Pancreas (tissue), 10 donors: ENCODE measurements at regions not wholly inside any gene's neighbourhood (a gene's known extent, or its start where the extent isn't known, plus 50 kb on each side); places are given as distances from the start of the nearest gene placed in this dataset.
A peak's percentile ranks its signal among the peaks of the same experiment; 100 is the strongest.

ENCODE experiments used
- ATAC-seq, 4 donors: fragments of 200-7000 bp; cut with Tn5 transposase; one replicate each; pipeline versions ENCODE4 v1.8.0 to v1.9.1; 2020; ENCODE audit warnings: mild to moderate bottlenecking in 4 of 4, moderate library complexity in 4 of 4
- DNase-seq, 6 donors: peaks; one replicate each; pipeline ENCODE4 v3.0.0-alpha.2; 2020
- FAIRE-seq: peaks from 2 replicates; lab custom pipeline; 2012; peaks lifted over from hg19 to GRCh38; lab: Jason Lieb, UNC
- H3K27ac ChIP-seq, 4 donors: fragments of 200-600 bp; sonication (generic); 1 replicate in 3 of 4; 2 replicates in 1 of 4; pipeline versions ENCODE4 v1.5.0 to v1.8.0; 2020
- H3K27me3 ChIP-seq, 4 donors: fragments of 200-600 bp; one replicate each; pipeline ENCODE4 v1.8.0; 2021
- H3K36me3 ChIP-seq, 3 donors: fragments of 200-600 bp; sonication (generic) in 1 of 3; one replicate each; pipeline versions ENCODE4 v1.5.0 to v1.8.0; 2020 to 2021
- H3K4me1 ChIP-seq, 3 donors: fragments of 200-600 bp; one replicate each; pipeline ENCODE4 v1.8.0; 2021
- H3K4me3 ChIP-seq, 4 donors: fragments of 200-600 bp; sonication (generic) in 2 of 4; one replicate each; pipeline versions ENCODE4 v1.5.0 to v1.8.0; 2020 to 2021
- H3K9me3 ChIP-seq, 4 donors: fragments of 200-600 bp; one replicate each; pipeline ENCODE4 v1.8.0; 2021
- WGBS, 2 donors: extraction: QIAGEN DNeasy Blood & Tissue Kit; methylation state at CpG; one replicate each; pipeline ENCODE4 v1.1.7; 2013; 5-methylcytosine and 5-hydroxymethylcytosine counted together
- intact Hi-C, 3 donors: fragments of 100-400 bp; cut with DNase I; formaldehyde crosslinking; loops; one replicate each; pipeline versions ENCODE4 v1.11.1 to v1.14.2; 2022
- TF ChIP-seq, protein P1 (sequence below), 4 donors: fragments of 200-600 bp; sonication (generic) in 3 of 4; IDR thresholded peaks; one replicate each; pipeline versions ENCODE4 v1.5.0 to v1.8.0; 2021; ENCODE audit warnings: antibody characterized with exemption in 4 of 4
- donor health status: healthy with polysubstance abuse.
- donor health status: DM: no; HTN: no; CAD: no; lungs with moderate emphysema.
- donor health status: DM: no; HTN: no; CAD: no.
- donor health status: control.
- donor health status: control.
- donor health status: Bipolar disorder and iron deficiency.
- donor health status: DM: yes; HTN: yes; CAD: no.
- donor health status: DM: no; HTN: no; CAD: no.
- donor health status: DM: no; HTN: no; CAD: no.
- donor health status: DM: yes; HTN: yes; CAD: no.

DNA sequence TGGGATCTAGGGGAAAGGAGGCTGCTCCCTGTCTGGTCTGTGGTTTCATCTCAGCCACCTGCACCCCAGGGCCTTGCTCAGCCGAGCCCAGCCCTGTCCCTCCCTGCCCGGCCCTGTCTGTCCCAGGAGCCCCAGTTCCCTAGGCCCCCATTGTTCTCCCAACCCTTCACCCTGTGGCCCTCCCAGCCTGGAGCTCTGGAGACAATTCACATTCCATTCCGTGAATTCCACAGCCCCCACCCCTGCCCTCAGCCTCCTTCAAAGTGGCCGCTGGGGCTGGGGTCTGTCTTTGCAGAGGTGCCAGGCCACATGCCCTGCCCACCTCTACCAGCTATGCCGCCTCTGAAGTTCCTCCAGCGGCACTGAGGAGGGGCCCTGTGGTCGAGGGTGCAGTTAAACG, 77.9 kb upstream of the WNT11 start:
- TF ChIP-seq, protein P1, sequence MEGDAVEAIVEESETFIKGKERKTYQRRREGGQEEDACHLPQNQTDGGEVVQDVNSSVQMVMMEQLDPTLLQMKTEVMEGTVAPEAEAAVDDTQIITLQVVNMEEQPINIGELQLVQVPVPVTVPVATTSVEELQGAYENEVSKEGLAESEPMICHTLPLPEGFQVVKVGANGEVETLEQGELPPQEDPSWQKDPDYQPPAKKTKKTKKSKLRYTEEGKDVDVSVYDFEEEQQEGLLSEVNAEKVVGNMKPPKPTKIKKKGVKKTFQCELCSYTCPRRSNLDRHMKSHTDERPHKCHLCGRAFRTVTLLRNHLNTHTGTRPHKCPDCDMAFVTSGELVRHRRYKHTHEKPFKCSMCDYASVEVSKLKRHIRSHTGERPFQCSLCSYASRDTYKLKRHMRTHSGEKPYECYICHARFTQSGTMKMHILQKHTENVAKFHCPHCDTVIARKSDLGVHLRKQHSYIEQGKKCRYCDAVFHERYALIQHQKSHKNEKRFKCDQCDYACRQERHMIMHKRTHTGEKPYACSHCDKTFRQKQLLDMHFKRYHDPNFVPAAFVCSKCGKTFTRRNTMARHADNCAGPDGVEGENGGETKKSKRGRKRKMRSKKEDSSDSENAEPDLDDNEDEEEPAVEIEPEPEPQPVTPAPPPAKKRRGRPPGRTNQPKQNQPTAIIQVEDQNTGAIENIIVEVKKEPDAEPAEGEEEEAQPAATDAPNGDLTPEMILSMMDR (IDR thresholded peaks at IDR 0.05): no peak
- no peak overlapping the region for H3K4me3 ChIP-seq
- ATAC-seq (no peak), FAIRE-seq (no peak), DNase-seq (peak in 1 of 6 donors; percentile 42)
- no peaks in the 10 kb centered on the region for H3K4me1 ChIP-seq
- no peak overlapping the region for H3K27ac ChIP-seq
- H3K9me3 ChIP-seq: no peaks in the 10 kb centered on the region
- intact Hi-C loops: no loop called here
- WGBS, 2 donors: 78 to 85% methylated on average over 8 of the region's 8 CpGs
- H3K36me3 ChIP-seq: no peaks in the 10 kb centered on the region
- H3K27me3 ChIP-seq: no peaks in the 10 kb centered on the region

DNA sequence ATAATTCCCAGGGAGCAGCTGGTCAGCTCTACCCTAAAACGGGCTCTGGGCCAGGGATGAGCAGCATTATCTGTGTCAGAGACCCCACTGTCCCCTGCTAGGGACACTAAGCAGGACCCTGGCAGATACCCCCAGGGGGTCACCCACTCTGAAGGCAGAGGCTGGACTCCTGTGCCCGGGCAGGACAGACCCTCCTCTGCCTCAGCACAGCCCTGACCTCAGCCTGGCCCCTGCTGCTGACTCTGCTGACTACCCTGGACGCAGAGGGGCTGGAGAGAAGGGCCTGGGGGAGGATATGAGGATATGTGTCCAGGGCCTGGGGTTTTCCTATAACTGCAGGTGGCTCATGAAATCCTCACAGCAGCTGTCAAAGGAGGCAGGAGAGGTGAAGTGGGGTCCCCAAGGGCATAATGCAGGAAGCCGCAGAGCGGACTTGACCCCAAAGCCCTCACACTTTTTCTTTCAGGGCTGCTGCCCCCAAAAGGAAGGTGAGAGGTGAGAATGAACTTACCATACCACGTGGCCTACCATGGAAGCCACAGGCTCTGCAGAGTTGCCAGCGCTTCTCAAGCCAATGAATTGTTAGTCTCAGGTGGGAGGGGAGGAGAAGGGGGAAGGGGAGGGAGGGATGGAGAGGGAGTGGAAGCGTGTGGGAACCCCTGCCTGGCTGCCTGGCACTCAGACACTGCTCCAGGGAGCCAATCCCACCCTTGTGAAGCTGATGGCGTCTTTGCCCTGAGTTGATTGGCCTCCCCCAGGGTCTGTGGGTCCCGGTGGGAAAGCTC, 76.7 kb upstream of the WNT11 start:
- no peak for DNase-seq
- 74% methylated on average over 10 of the region's 10 CpGs for WGBS, 2 donors
- H3K27me3 ChIP-seq: no peaks in the 10 kb centered on the region
- intact Hi-C loops: no loop called here
- ATAC-seq: no peak
- no peaks in the 10 kb centered on the region for H3K9me3 ChIP-seq
- no peak for FAIRE-seq
- no peaks in the 10 kb centered on the region for H3K4me1 ChIP-seq
- TF ChIP-seq, protein P1 (IDR thresholded peaks at IDR 0.05): no peak
- no peak overlapping the region for H3K4me3 ChIP-seq
- no peak overlapping the region for H3K27ac ChIP-seq
- H3K36me3 ChIP-seq: no peaks in the 10 kb centered on the region

DNA sequence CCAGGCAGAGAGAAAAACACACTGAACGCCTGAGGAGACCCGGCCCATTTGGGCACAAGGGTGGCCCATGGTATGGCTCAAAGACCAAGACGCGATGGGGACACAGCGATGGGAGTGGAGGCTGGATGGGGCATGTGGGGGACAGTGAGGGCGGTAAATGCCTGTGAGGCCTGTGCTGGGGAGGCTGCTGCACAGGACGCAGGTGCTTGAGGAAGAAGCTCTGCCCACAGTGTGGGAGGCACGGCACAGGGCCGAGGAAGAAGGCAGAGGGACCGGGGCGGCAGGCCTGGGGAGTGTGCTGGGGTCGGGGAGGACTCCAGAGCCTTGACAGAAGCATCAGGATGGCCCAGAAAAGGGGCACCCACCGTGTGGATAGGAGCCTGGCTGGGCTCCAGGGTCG, 75.9 kb upstream of the WNT11 start:
- WGBS, 2 donors: 81 to 84% methylated on average over 14 of the region's 14 CpGs
- Histone ChIP-seq H3K27ac (no peak overlapping the region), H3K4me3 (no peak overlapping the region), H3K27me3 (no peaks in the 10 kb centered on the region), H3K36me3 (no peaks in the 10 kb centered on the region), H3K9me3 (no peaks in the 10 kb centered on the region), H3K4me1 (no peaks in the 10 kb centered on the region)
- intact Hi-C loops: no loop called here
- ATAC-seq: no peak
- TF ChIP-seq, protein P1 (IDR thresholded peaks at IDR 0.05): no peak
- no peak for FAIRE-seq
- peak in 2 of 6 donors; percentile 38 to 45 for DNase-seq

DNA sequence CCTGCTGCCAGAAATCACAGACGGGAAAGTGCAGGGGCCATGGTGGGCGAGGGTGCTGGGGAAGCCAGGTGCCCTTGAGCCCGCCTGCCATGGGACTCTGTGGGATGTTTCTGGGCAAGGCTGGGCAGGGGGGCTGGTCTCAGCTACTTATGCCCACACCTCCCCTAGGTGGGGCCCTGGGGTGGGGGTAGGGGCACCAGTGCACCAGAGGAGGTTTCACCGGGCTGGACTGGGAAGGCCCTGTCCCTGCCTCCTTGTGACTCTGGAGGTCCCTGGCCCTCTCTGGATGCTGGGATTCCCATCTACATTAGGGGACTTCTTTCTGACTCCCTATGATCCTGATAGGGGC, 75.2 kb upstream of the WNT11 start:
- Histone ChIP-seq H3K4me1 (no peaks in the 10 kb centered on the region), H3K36me3 (no peaks in the 10 kb centered on the region), H3K9me3 (no peaks in the 10 kb centered on the region), H3K4me3 (no peak overlapping the region), H3K27me3 (no peaks in the 10 kb centered on the region), H3K27ac (no peak overlapping the region)
- FAIRE-seq: no peak
- TF ChIP-seq, protein P1 (IDR thresholded peaks at IDR 0.05): no peak
- no peak for ATAC-seq
- no peak for DNase-seq
- intact Hi-C loops: no loop called here
- whole genome bisulfite sequencing, 2 donors: 92 to 95% methylated on average over 4 of the region's 4 CpGs

DNA sequence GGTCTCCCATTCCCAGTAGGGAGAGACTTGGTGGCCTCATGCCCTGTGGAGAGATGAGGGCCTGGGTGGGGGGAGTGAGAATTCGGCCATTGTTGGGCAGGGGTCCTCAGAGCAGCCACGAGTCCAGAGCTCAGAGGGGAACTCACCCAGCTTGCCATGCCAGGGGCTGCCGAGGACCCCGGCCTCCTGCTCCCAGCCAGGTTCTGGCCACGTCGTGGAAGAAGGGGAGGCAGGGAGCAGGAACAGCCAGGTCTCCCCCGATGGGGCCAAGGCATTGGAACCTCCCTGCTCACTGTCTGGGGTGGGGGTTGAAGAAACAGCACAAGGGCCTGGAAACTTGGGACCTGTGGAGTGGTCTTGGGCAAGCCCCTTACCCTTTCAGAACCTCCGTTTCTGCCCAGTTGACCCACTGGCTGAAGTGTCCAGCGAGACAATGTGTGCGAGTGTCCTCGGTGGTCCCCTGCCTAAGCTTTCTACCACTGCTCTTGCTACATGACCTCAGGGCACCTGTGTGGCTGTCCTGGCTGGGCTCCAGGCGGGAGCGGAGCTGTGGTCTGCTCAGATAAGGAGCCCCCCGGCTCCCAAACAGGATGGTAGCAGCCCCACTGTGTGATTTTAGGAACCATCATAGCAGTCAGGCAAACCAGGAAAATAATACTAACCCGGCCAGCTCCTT, 74.7 kb upstream of the WNT11 start:
- Histone ChIP-seq H3K36me3 (no peaks in the 10 kb centered on the region), H3K4me1 (no peaks in the 10 kb centered on the region), H3K27me3 (no peaks in the 10 kb centered on the region), H3K4me3 (no peak overlapping the region), H3K27ac (no peak overlapping the region), H3K9me3 (no peaks in the 10 kb centered on the region)
- ATAC-seq (no peak), FAIRE-seq (no peak), DNase-seq (peak in 1 of 6 donors; percentile 50)
- intact Hi-C loops: no loop called here
- WGBS, 2 donors: 77 to 80% methylated on average over 15 of the region's 15 CpGs
- TF ChIP-seq, protein P1 (IDR thresholded peaks at IDR 0.05): no peak
